Panc1 (cell line): ENCODE measurements at regions not wholly inside any gene's neighbourhood (a gene's known extent, or its start where the extent isn't known, plus 50 kb on each side); places are given as distances from the start of the nearest gene placed in this dataset.

Source experiments
- ATAC-seq: fragments of 200-7000 bp; cut with Tn5 transposase; 2 replicates; pipeline ENCODE4 v1.9.1; 2020; ENCODE audit warnings: mild to moderate bottlenecking, moderate library complexity
- BruUV-seq: library from RNA; stranded (reverse); fragments of 400-500 nt; replicated peaks from 2 replicates; lab custom pipeline; 2021; lab: Mats Ljungman, UMichigan
- CTCF ChIA-PET: fragments of 300-600 bp; sonication (Branson Sonifier 250); formaldehyde crosslinking; loops from one replicate; lab custom pipeline; 2022; ENCODE audit warnings: antibody characterized with exemption; lab: Charles Lee
- POLR2A ChIA-PET: fragments of 300-600 bp; sonication (Branson Sonifier 250); formaldehyde crosslinking; loops from one replicate; lab custom pipeline; 2022; ENCODE audit warnings: antibody characterized with exemption; lab: Charles Lee
- DNase-seq: peaks from one replicate; pipeline ENCODE4 v3.0.0-alpha.2; 2010; ENCODE audit warnings: low read depth, low spot score
- H3K27ac ChIP-seq: 2 replicates; pipeline ENCODE4 v1.5.1; 2011; ENCODE audit warnings: mild to moderate bottlenecking, low read length, inconsistent platforms
- H3K27me3 ChIP-seq: fragments of 200-500 bp; sonication (Bioruptor generic); 2 replicates; pipeline ENCODE4 v1.6.0; 2014; ENCODE audit warnings: low read length, inconsistent platforms; ENCODE audit not compliant: control insufficient read depth, insufficient read depth
- H3K36me3 ChIP-seq: fragments of 200-500 bp; sonication (Bioruptor generic); 2 replicates; pipeline ENCODE4 v1.5.1; 2014; ENCODE audit warnings: inconsistent platforms, mild to moderate bottlenecking, low read length, moderate library complexity; ENCODE audit not compliant: control insufficient read depth, insufficient read depth
- H3K4me1 ChIP-seq: 2 replicates; pipeline ENCODE4 v1.5.1; 2011; ENCODE audit warnings: inconsistent platforms, mild to moderate bottlenecking, low read length, moderate library complexity; ENCODE audit not compliant: control insufficient read depth, insufficient read depth
- H3K4me3 ChIP-seq, 2 experiments: 2 replicates each; pipeline ENCODE4 v1.5.1; 2011 to 2012; ENCODE audit warnings: low read depth in 2 of 2, low read length in 2 of 2, mild to moderate bottlenecking in 2 of 2, inconsistent platforms in 1 of 2, moderate library complexity in 1 of 2
- H3K9me3 ChIP-seq: fragments of 200-500 bp; sonication (Bioruptor generic); 2 replicates; pipeline ENCODE4 v1.5.1; 2014; ENCODE audit warnings: low read depth, mild to moderate bottlenecking, inconsistent platforms, low read length, moderate library complexity; ENCODE audit not compliant: control insufficient read depth, insufficient read depth
- CTCF ChIP-seq: fragments of 450-650 bp; IDR thresholded peaks from 2 replicates; pipeline ENCODE4 v1.5.1; 2017; ENCODE audit warnings: mild to moderate bottlenecking
- POLR2AphosphoS5 ChIP-seq: IDR thresholded peaks from 2 replicates; pipeline ENCODE4 v1.6.1; 2012; ENCODE audit warnings: mild to moderate bottlenecking, low read depth, low read length, moderate library complexity
- REST ChIP-seq, 2 experiments: IDR thresholded peaks; 2 replicates each; pipeline ENCODE4 v1.6.1; 2011 to 2012; ENCODE audit warnings: low read depth in 2 of 2, control low read depth in 1 of 2, low read length in 1 of 2, mild to moderate bottlenecking in 1 of 2, moderate library complexity in 1 of 2; ENCODE audit not compliant: insufficient read depth in 1 of 2
- SIN3A ChIP-seq: IDR thresholded peaks from 2 replicates; pipeline ENCODE4 v1.6.1; 2012; ENCODE audit warnings: low read depth, mild to moderate bottlenecking, low read length, moderate library complexity, borderline replicate concordance; ENCODE audit not compliant: insufficient read depth
- TCF7L2 ChIP-seq: IDR thresholded peaks from 2 replicates; pipeline ENCODE4 v1.6.1; 2011; ENCODE audit warnings: mild to moderate bottlenecking, low read depth, low read length, inconsistent platforms
- in situ Hi-C: cut with HindIII; loops from 2 replicates; pipeline ENCODE4 v1.10.0; 2016; ENCODE audit warnings: low sequenced_read_pairs, low pct_unique_long_range_greater_than_20kb
- intact Hi-C: fragments of 100-400 bp; cut with micrococcal nuclease; formaldehyde crosslinking; loops from one replicate; pipeline ENCODE4 v1.10.0; 2022; ENCODE audit not compliant: unreplicated experiment

GRCh38 chr15:38061856-38062649 is 127.6 kb downstream of the TMCO5A start:
- Histone ChIP-seq H3K9me3 (no peaks in the 10 kb centered on the region), H3K4me1 (no peaks in the 10 kb centered on the region), H3K27ac (no peak overlapping the region), H3K27me3 (no peaks in the 10 kb centered on the region), H3K4me3 (no peak overlapping the region), H3K36me3 (no peaks in the 10 kb centered on the region)
- BruUV-seq: no TSS peak
- DNase-seq (no peak), ATAC-seq (no peak)
- no peak for TF ChIP-seq REST (IDR thresholded peaks at IDR 0.05; ENCODE audit: insufficient read depth in 1 of 2, low read depth in 2 of 2, low read length in 1 of 2)
- TF ChIP-seq TCF7L2: no peak
- no peak for TF ChIP-seq CTCF
- TF ChIP-seq SIN3A: no peak
- no peak for TF ChIP-seq POLR2AphosphoS5
- ChIA-PET CTCF (no interaction called here), POLR2A (no interaction called here)
- in situ Hi-C loops: no loop called here
- intact Hi-C loops: no loop called here

- no peak for TF ChIP-seq REST (IDR thresholded peaks at IDR 0.05; ENCODE audit: insufficient read depth in 1 of 2, low read depth in 2 of 2, low read length in 1 of 2)
- TF ChIP-seq POLR2AphosphoS5: no peak
- no peak for TF ChIP-seq TCF7L2
- TF ChIP-seq CTCF: no peak
- TF ChIP-seq SIN3A: no peak
- intact Hi-C loops: no loop called here
- Histone ChIP-seq H3K27ac (no peak overlapping the region), H3K36me3 (no peaks in the 10 kb centered on the region), H3K4me3 (no peak overlapping the region), H3K9me3 (no peaks in the 10 kb centered on the region), H3K27me3 (no peaks in the 10 kb centered on the region), H3K4me1 (no peaks in the 10 kb centered on the region)
- in situ Hi-C loops: no loop called here
- no TSS peak for BruUV-seq
- POLR2A ChIA-PET: no interaction called here
- CTCF ChIA-PET: no interaction called here
- DNase-seq (no peak), ATAC-seq (no peak)
Measured at GRCh38 chr15:38062696-38063095, 128.3 kb downstream of the TMCO5A start.
